H1 (cell line): ENCODE measurements at regions not wholly inside any gene's neighbourhood (a gene's known extent, or its start where the extent isn't known, plus 50 kb on each side); places are given as distances from the start of the nearest gene placed in this dataset.

ENCODE experiments used
- POLR2A ChIP-seq, 2 experiments: IDR thresholded peaks; 1 replicate in 1 of 2; 2 replicates in 1 of 2; pipeline ENCODE4 v1.6.1; 2011; ENCODE audit warnings: low read depth in 2 of 2, low read length in 2 of 2, mild to moderate bottlenecking in 2 of 2; ENCODE audit errors: control extremely low read depth in 1 of 2
- POLR2AphosphoS5 ChIP-seq: IDR thresholded peaks from 2 replicates; pipeline ENCODE4 v1.6.1; 2011; ENCODE audit warnings: low read depth, low read length
- TAF1 ChIP-seq: IDR thresholded peaks from 2 replicates; pipeline ENCODE4 v1.6.1; 2011; ENCODE audit warnings: mild to moderate bottlenecking, low read depth, low read length
- TF ChIP-seq, protein P1 (sequence below), 3 experiments: IDR thresholded peaks; 1 replicate in 2 of 3; 2 replicates in 1 of 3; pipeline versions ENCODE4 v1.5.1 to v1.6.1; 2011; ENCODE audit warnings: low read length in 3 of 3, mild to moderate bottlenecking in 3 of 3, inconsistent platforms in 2 of 3, low read depth in 1 of 3, moderate library complexity in 1 of 3; ENCODE audit not compliant: insufficient read depth in 1 of 3; ENCODE audit errors: control extremely low read depth in 1 of 3

DNA sequence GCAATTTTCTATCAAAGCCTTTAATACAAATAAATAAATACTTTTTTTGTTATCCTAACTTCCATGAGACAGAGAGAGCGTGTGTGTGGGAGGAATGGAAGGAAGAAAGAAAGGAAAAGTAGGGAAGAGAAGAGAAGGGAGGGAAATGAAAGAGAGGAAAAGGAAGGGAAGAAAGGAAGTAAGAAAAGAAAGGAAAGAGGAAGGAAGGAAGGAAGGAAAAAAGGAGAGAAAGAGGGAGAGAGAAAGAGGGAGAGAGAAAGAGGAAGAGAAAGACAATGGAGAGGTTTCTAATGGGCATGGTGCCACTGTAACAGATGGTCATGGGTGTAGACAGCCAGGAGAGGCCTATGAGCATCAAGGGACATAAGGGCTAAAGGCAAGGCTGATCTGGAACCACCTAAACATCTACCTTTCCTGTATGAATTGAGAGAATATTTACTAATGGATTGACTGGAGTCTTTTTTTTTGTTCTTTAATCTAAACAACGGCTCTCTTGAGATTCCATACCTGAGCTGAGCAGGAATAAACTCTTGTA is 234.9 kb downstream of the PTPRC start:
- TF ChIP-seq, protein P1, sequence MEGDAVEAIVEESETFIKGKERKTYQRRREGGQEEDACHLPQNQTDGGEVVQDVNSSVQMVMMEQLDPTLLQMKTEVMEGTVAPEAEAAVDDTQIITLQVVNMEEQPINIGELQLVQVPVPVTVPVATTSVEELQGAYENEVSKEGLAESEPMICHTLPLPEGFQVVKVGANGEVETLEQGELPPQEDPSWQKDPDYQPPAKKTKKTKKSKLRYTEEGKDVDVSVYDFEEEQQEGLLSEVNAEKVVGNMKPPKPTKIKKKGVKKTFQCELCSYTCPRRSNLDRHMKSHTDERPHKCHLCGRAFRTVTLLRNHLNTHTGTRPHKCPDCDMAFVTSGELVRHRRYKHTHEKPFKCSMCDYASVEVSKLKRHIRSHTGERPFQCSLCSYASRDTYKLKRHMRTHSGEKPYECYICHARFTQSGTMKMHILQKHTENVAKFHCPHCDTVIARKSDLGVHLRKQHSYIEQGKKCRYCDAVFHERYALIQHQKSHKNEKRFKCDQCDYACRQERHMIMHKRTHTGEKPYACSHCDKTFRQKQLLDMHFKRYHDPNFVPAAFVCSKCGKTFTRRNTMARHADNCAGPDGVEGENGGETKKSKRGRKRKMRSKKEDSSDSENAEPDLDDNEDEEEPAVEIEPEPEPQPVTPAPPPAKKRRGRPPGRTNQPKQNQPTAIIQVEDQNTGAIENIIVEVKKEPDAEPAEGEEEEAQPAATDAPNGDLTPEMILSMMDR (IDR thresholded peaks at IDR 0.05; ENCODE audit: control extremely low read depth in 1 of 3, insufficient read depth in 1 of 3, low read depth in 1 of 3, low read length in 3 of 3), result no peak
- TF ChIP-seq TAF1 (no peak), POLR2AphosphoS5 (no peak), POLR2A (IDR thresholded peaks at IDR 0.05; ENCODE audit: control extremely low read depth in 1 of 2, low read depth in 2 of 2, low read length in 2 of 2) (no peak)
